ENCODE measurements at regions not wholly inside any gene's neighbourhood (a gene's known extent, or its start where the extent isn't known, plus 50 kb on each side); places are given as distances from the start of the nearest gene placed in this dataset.

DNA sequence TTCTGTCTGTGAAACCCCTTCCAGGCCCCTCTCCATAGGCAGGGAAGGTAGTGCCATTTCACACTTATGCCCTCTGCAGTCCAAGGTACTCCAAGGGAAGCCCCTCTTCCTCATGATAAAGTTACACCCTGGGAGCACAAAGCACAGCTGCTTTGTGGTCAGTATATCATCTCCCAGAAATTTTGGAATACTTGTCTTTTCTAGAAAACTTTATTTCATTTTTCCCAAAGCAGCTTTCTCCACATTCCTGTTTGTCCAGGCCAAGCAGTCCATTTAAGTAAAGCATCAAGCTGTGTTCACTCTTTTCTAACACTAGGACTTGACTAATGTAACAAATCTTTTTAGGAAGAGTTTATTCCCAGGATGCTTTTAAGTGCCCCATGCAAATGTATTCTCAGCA, 371.8 kb upstream of the RGMB start:
- Mint-ChIP-seq H3K9me3 (no peaks in the 10 kb centered on the region), H3K4me3 (no peak overlapping the region), H3K27ac (no peak overlapping the region), H3K36me3 (no peaks in the 10 kb centered on the region), H3K27me3 (no peaks in the 10 kb centered on the region), H3K4me1 (ENCODE audit: unreplicated experiment) (no peaks in the 10 kb centered on the region)
- no peak for DNase-seq (ENCODE audit: extremely low spot score, unreplicated experiment)
- TF ChIP-seq, protein P1, sequence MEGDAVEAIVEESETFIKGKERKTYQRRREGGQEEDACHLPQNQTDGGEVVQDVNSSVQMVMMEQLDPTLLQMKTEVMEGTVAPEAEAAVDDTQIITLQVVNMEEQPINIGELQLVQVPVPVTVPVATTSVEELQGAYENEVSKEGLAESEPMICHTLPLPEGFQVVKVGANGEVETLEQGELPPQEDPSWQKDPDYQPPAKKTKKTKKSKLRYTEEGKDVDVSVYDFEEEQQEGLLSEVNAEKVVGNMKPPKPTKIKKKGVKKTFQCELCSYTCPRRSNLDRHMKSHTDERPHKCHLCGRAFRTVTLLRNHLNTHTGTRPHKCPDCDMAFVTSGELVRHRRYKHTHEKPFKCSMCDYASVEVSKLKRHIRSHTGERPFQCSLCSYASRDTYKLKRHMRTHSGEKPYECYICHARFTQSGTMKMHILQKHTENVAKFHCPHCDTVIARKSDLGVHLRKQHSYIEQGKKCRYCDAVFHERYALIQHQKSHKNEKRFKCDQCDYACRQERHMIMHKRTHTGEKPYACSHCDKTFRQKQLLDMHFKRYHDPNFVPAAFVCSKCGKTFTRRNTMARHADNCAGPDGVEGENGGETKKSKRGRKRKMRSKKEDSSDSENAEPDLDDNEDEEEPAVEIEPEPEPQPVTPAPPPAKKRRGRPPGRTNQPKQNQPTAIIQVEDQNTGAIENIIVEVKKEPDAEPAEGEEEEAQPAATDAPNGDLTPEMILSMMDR (conservative IDR thresholded peaks at IDR 0.05): no peak

DNA sequence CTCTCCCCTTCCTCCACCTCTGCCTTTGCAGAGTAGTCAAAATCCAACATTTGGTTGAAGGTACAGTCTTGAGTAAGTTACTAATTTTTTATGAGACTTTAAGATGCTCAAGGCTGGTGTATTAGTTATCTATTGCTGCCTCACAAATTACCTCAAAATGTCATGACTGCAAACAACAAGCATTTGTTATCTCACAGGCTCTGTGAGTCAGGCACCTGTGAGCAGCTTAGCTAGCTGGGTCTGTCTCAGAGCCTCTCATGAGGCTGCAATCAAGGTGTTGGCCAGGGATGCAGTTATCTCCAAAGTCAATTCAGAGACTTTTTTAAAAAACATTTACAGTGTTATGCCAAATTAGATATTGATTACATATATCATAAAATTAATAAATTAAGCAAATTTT, 371.3 kb upstream of the RGMB start:
- Mint-ChIP-seq H3K9me3 (no peaks in the 10 kb centered on the region), H3K4me3 (no peak overlapping the region), H3K36me3 (no peaks in the 10 kb centered on the region), H3K4me1 (ENCODE audit: unreplicated experiment) (no peaks in the 10 kb centered on the region), H3K27ac (no peak overlapping the region), H3K27me3 (no peaks in the 10 kb centered on the region)
- no peak for DNase-seq (ENCODE audit: extremely low spot score, unreplicated experiment)
- TF ChIP-seq, protein P1 (conservative IDR thresholded peaks at IDR 0.05): no peak

DNA sequence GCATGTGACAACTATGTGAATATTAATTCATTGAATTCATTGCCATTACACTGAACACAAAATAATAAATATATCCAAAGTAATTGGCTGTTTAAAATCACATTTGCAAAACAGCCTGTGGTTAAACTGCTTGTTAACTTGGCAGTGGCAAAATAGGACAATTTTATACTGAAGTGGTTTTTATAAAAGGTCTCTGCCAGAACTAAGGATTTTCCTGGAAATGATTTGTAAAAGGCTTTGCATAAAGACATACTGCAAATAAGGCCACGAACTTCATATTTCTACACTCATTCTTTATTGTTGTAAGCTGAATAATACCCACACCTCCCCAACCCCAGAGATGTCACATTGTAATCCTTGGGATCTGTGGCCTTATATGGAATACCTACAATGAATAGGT, 370.3 kb upstream of the RGMB start:
- Mint-ChIP-seq H3K27me3 (no peaks in the 10 kb centered on the region), H3K4me1 (ENCODE audit: unreplicated experiment) (no peaks in the 10 kb centered on the region), H3K4me3 (no peak overlapping the region), H3K36me3 (no peaks in the 10 kb centered on the region), H3K9me3 (no peaks in the 10 kb centered on the region), H3K27ac (no peak overlapping the region)
- TF ChIP-seq, protein P1 (conservative IDR thresholded peaks at IDR 0.05): no peak
- no peak for DNase-seq (ENCODE audit: extremely low spot score, unreplicated experiment)

GRCh38 chr5:98414938-98415337, 358.5 kb upstream of the RGMB start:
- Mint-ChIP-seq H3K9me3 (peaks cover 4% of the 10 kb centered on the region), H3K4me1 (ENCODE audit: unreplicated experiment) (no peaks in the 10 kb centered on the region), H3K27ac (no peak overlapping the region), H3K4me3 (no peak overlapping the region), H3K36me3 (no peaks in the 10 kb centered on the region), H3K27me3 (no peaks in the 10 kb centered on the region)
- TF ChIP-seq, protein P1 (conservative IDR thresholded peaks at IDR 0.05): no peak
- no peak for DNase-seq (ENCODE audit: extremely low spot score, unreplicated experiment)

DNA sequence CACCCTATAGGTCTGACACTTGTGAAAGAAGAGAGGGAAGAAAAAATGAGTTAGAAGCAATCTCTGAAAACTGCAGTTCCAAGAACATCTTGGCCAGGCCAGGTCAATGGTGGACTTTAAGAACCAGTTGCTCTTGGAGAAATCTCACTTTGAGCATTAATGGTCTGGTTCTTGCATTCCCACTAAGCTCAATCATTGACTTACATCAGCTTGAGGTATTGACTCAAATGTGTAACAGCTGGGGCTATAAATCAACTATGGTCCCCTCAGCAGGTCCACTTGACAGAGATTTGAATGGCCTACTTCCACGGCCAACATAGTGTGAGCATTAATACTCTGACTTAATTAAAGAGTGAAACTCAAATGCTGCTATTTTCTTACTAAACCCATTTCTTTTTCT, 357.8 kb upstream of the RGMB start:
- no peaks in the 10 kb centered on the region for H3K4me1 Mint-ChIP-seq (ENCODE audit: unreplicated experiment)
- H3K4me3 Mint-ChIP-seq: no peak overlapping the region
- TF ChIP-seq, protein P1 (conservative IDR thresholded peaks at IDR 0.05): no peak
- H3K27ac Mint-ChIP-seq: no peak overlapping the region
- H3K36me3 Mint-ChIP-seq: no peaks in the 10 kb centered on the region
- no peaks in the 10 kb centered on the region for H3K27me3 Mint-ChIP-seq
- peaks cover 4% of the 10 kb centered on the region for H3K9me3 Mint-ChIP-seq
- DNase-seq (ENCODE audit: extremely low spot score, unreplicated experiment): no peak

GRCh38 chr5:98416541-98416940, 356.9 kb upstream of the RGMB start:
- DNase-seq (ENCODE audit: extremely low spot score, unreplicated experiment): no peak
- Mint-ChIP-seq H3K4me3 (no peak overlapping the region), H3K27me3 (no peaks in the 10 kb centered on the region), H3K4me1 (ENCODE audit: unreplicated experiment) (no peaks in the 10 kb centered on the region), H3K9me3 (peaks cover 4% of the 10 kb centered on the region), H3K36me3 (no peaks in the 10 kb centered on the region), H3K27ac (no peak overlapping the region)
- TF ChIP-seq, protein P1 (conservative IDR thresholded peaks at IDR 0.05): no peak
